Kidney (tissue), 13 donors: ENCODE measurements at regions not wholly inside any gene's neighbourhood (a gene's known extent, or its start where the extent isn't known, plus 50 kb on each side); places are given as distances from the start of the nearest gene placed in this dataset.

Source experiments
- DNase-seq, 5 donors: peaks; one replicate each; pipeline ENCODE4 v3.0.0-alpha.2; 2013 to 2020
- FAIRE-seq: peaks from 2 replicates; lab custom pipeline; 2012; peaks lifted over from hg19 to GRCh38; lab: Jason Lieb, UNC
- H3K27ac ChIP-seq, 2 donors: one replicate each; pipeline ENCODE4 v1.7.0; 2013; ENCODE audit warnings: low read depth in 2 of 2, low read length in 2 of 2, inconsistent platforms in 1 of 2
- H3K27me3 ChIP-seq: one replicate; pipeline ENCODE4 v1.7.1; 2013; ENCODE audit warnings: low read length, inconsistent platforms; ENCODE audit not compliant: control insufficient read depth, insufficient read depth
- H3K36me3 ChIP-seq, 3 donors: one replicate each; pipeline versions ENCODE4 v1.7.0 to v1.7.1; 2013; ENCODE audit warnings: low read length in 3 of 3, control low read depth in 1 of 3, inconsistent platforms in 1 of 3; ENCODE audit not compliant: insufficient read depth in 3 of 3, control insufficient read depth in 2 of 3
- H3K4me1 ChIP-seq, 3 donors: one replicate each; pipeline versions ENCODE4 v1.7.0 to v1.7.1; 2013; ENCODE audit warnings: low read length in 3 of 3, inconsistent platforms in 1 of 3, low read depth in 1 of 3; ENCODE audit not compliant: control insufficient read depth in 2 of 3, insufficient read depth in 2 of 3
- H3K4me3 ChIP-seq, 3 donors: one replicate each; pipeline versions ENCODE4 v1.7.0 to v1.8.1; 2013; ENCODE audit warnings: low read length in 3 of 3, control low read depth in 1 of 3, inconsistent platforms in 1 of 3
- H3K9ac ChIP-seq, 3 donors: one replicate each; pipeline versions ENCODE4 v1.7.0 to v1.7.1; 2013; ENCODE audit warnings: low read length in 3 of 3, control low read depth in 1 of 3, inconsistent platforms in 1 of 3
- H3K9me3 ChIP-seq, 3 donors: one replicate each; pipeline versions ENCODE4 v1.7.0 to v1.7.1; 2013; ENCODE audit warnings: low read length in 3 of 3, control low read depth in 1 of 3, inconsistent platforms in 1 of 3; ENCODE audit not compliant: control insufficient read depth in 2 of 3, insufficient read depth in 1 of 3
- CTCF ChIP-seq: IDR thresholded peaks from 3 replicates; pipeline ENCODE4 v1.5.1; 2012; ENCODE audit warnings: mild to moderate bottlenecking, moderate library complexity, borderline replicate concordance; ENCODE audit not compliant: insufficient read depth; ENCODE audit errors: extremely low read depth
- intact Hi-C: fragments of 100-400 bp; cut with DNase I; formaldehyde crosslinking; loops from one replicate; pipeline ENCODE4 v1.11.1; 2022
- donor health status: control.
- donor health status: control.
- donor health status: control.
- donor health status: control.
- donor health status: control.
- donor health status: DM: yes; HTN: yes; CAD: no.
- donor health status: Normal renal cell carcinoma (clear cell type).

GRCh38 chr7:125459038-125459437 is 529.4 kb upstream of the POT1 start:
- FAIRE-seq = no peak
- intact Hi-C loops = no loop called here
- TF ChIP-seq CTCF = no peak

GRCh38 chr7:125450749-125451148 is 521.1 kb upstream of the POT1 start:
- H3K4me1 ChIP-seq = no peaks in the 10 kb centered on the region
- no peaks in the 10 kb centered on the region for H3K27me3 ChIP-seq
- no peak for FAIRE-seq
- no peak for TF ChIP-seq CTCF
- DNase-seq = no peak
- H3K9ac ChIP-seq = no peak overlapping the region
- H3K36me3 ChIP-seq = no peaks in the 10 kb centered on the region
- H3K9me3 ChIP-seq = no peaks in the 10 kb centered on the region
- no peak overlapping the region for H3K27ac ChIP-seq
- intact Hi-C loops = no loop called here
- H3K4me3 ChIP-seq = no peak overlapping the region

More at GRCh38 chr7:125459038-125459437, 529.4 kb upstream of the POT1 start:
- Histone ChIP-seq H3K27me3 (no peaks in the 10 kb centered on the region), H3K36me3 (no peaks in the 10 kb centered on the region), H3K27ac (no peak overlapping the region), H3K9ac (no peak overlapping the region), H3K4me3 (no peak overlapping the region), H3K4me1 (no peaks in the 10 kb centered on the region), H3K9me3 (peaks cover 0 to 7% (median 0%) of the 10 kb centered on the region in 3 donors)
- DNase-seq = no peak

- Histone ChIP-seq H3K9ac (no peak overlapping the region), H3K4me3 (no peak overlapping the region), H3K9me3 (no peaks in the 10 kb centered on the region), H3K4me1 (no peaks in the 10 kb centered on the region), H3K36me3 (no peaks in the 10 kb centered on the region), H3K27me3 (no peaks in the 10 kb centered on the region), H3K27ac (no peak overlapping the region)
- no peak for TF ChIP-seq CTCF
- FAIRE-seq (no peak), DNase-seq (peak in 2 of 5 donors; percentile 56 to 74)
- intact Hi-C loops = no loop called here
Observed at GRCh38 chr7:125445836-125446235, 516.2 kb upstream of the POT1 start.

- intact Hi-C loops = no loop called here
- DNase-seq = no peak
- H3K27me3 ChIP-seq = no peaks in the 10 kb centered on the region
- no peaks in the 10 kb centered on the region for H3K4me1 ChIP-seq
- no peak overlapping the region for H3K9ac ChIP-seq
- no peaks in the 10 kb centered on the region for H3K9me3 ChIP-seq
- TF ChIP-seq CTCF = no peak
- no peak for FAIRE-seq
- H3K27ac ChIP-seq = no peak overlapping the region
- H3K36me3 ChIP-seq = no peaks in the 10 kb centered on the region
- H3K4me3 ChIP-seq = no peak overlapping the region
Observed at GRCh38 chr7:125444864-125445263, 515.2 kb upstream of the POT1 start.
